ENCODE measurements at regions not wholly inside any gene's neighbourhood (a gene's known extent, or its start where the extent isn't known, plus 50 kb on each side); places are given as distances from the start of the nearest gene placed in this dataset.

GRCh38 chr6:76397966-76398365, 325.5 kb upstream of the IMPG1 start:
- Mint-ChIP-seq H3K27me3 (ENCODE audit: insufficient read depth, unreplicated experiment) (peaks cover 5% of the 10 kb centered on the region), H3K27ac (ENCODE audit: unreplicated experiment) (no peak overlapping the region), H3K4me1 (ENCODE audit: low read depth, unreplicated experiment) (no peaks in the 10 kb centered on the region), H3K4me3 (ENCODE audit: unreplicated experiment) (no peak overlapping the region), H3K9me3 (ENCODE audit: unreplicated experiment) (no peaks in the 10 kb centered on the region), H3K36me3 (ENCODE audit: insufficient read depth, unreplicated experiment) (no peaks in the 10 kb centered on the region)
- H3K27me3 ChIP-seq (replicated peaks; ENCODE audit: control insufficient read depth, insufficient read depth, low read length): no peaks in the 10 kb centered on the region
- H3K4me3 ChIP-seq (ENCODE audit: low read depth, low read length): no peak overlapping the region
- no TSS peak for BruUV-seq (replicated peaks)
- ChIA-PET CTCF (no interaction called here), POLR2A (no interaction called here)
- no peak for TF ChIP-seq CTCF (IDR thresholded peaks at IDR 0.05; ENCODE audit: insufficient read depth in 1 of 2, low read depth in 1 of 2, low read length in 1 of 2, severe bottlenecking in 1 of 2, unreplicated experiment in 1 of 2)
- no peaks in the 10 kb centered on the region for H3K4me1 ChIP-seq
- intact Hi-C loops (cut with micrococcal nuclease; ENCODE audit: unreplicated experiment): no loop called here
- no peaks in the 10 kb centered on the region for H3K9me3 ChIP-seq
- no peaks in the 10 kb centered on the region for H3K36me3 ChIP-seq (ENCODE audit: control insufficient read depth, insufficient read depth, low read length)
- DNase-seq: no peak

- Histone ChIP-seq H3K4me1 (no peaks in the 10 kb centered on the region), H3K27me3 (replicated peaks; ENCODE audit: control insufficient read depth, insufficient read depth, low read length) (no peaks in the 10 kb centered on the region), H3K36me3 (ENCODE audit: control insufficient read depth, insufficient read depth, low read length) (no peaks in the 10 kb centered on the region), H3K9me3 (no peaks in the 10 kb centered on the region), H3K4me3 (ENCODE audit: low read depth, low read length) (no peak overlapping the region)
- Mint-ChIP-seq H3K36me3 (ENCODE audit: insufficient read depth, unreplicated experiment) (no peaks in the 10 kb centered on the region), H3K4me3 (ENCODE audit: unreplicated experiment) (no peak overlapping the region), H3K9me3 (ENCODE audit: unreplicated experiment) (peaks cover 13% of the 10 kb centered on the region), H3K4me1 (ENCODE audit: low read depth, unreplicated experiment) (no peaks in the 10 kb centered on the region), H3K27me3 (ENCODE audit: insufficient read depth, unreplicated experiment) (no peaks in the 10 kb centered on the region), H3K27ac (ENCODE audit: unreplicated experiment) (no peak overlapping the region)
- TF ChIP-seq CTCF (IDR thresholded peaks at IDR 0.05; ENCODE audit: insufficient read depth in 1 of 2, low read depth in 1 of 2, low read length in 1 of 2, severe bottlenecking in 1 of 2, unreplicated experiment in 1 of 2): no peak
- BruUV-seq (replicated peaks): no TSS peak
- POLR2A ChIA-PET: no interaction called here
- intact Hi-C loops (cut with micrococcal nuclease; ENCODE audit: unreplicated experiment): no loop called here
- no peak for DNase-seq
- CTCF ChIA-PET: no interaction called here
Measured at GRCh38 chr6:76382201-76382600, 309.7 kb upstream of the IMPG1 start.

GRCh38 chr6:76381612-76382011, 309.1 kb upstream of the IMPG1 start:
- intact Hi-C loops (cut with micrococcal nuclease; ENCODE audit: unreplicated experiment): no loop called here
- H3K9me3 Mint-ChIP-seq (ENCODE audit: unreplicated experiment): peaks cover 15% of the 10 kb centered on the region
- DNase-seq: no peak
- TF ChIP-seq CTCF (IDR thresholded peaks at IDR 0.05; ENCODE audit: insufficient read depth in 1 of 2, low read depth in 1 of 2, low read length in 1 of 2, severe bottlenecking in 1 of 2, unreplicated experiment in 1 of 2): no peak
- ChIA-PET CTCF (no interaction called here), POLR2A (no interaction called here)
- H3K4me1 Mint-ChIP-seq (ENCODE audit: low read depth, unreplicated experiment): no peaks in the 10 kb centered on the region
- no TSS peak for BruUV-seq (replicated peaks)
- H3K27ac Mint-ChIP-seq (ENCODE audit: unreplicated experiment): no peak overlapping the region
- no peak overlapping the region for H3K4me3 Mint-ChIP-seq (ENCODE audit: unreplicated experiment)
- Histone ChIP-seq H3K4me1 (no peaks in the 10 kb centered on the region), H3K27me3 (replicated peaks; ENCODE audit: control insufficient read depth, insufficient read depth, low read length) (no peaks in the 10 kb centered on the region), H3K36me3 (ENCODE audit: control insufficient read depth, insufficient read depth, low read length) (no peaks in the 10 kb centered on the region), H3K4me3 (ENCODE audit: low read depth, low read length) (no peak overlapping the region), H3K9me3 (no peaks in the 10 kb centered on the region)
- no peaks in the 10 kb centered on the region for H3K27me3 Mint-ChIP-seq (ENCODE audit: insufficient read depth, unreplicated experiment)
- no peaks in the 10 kb centered on the region for H3K36me3 Mint-ChIP-seq (ENCODE audit: insufficient read depth, unreplicated experiment)
